GM18858 (cell line): ENCODE measurements at regions not wholly inside any gene's neighbourhood (a gene's known extent, or its start where the extent isn't known, plus 50 kb on each side); places are given as distances from the start of the nearest gene placed in this dataset.
"Not testable (repeated sequence)": the region's sequence is repeated elsewhere in the genome, so short reads cannot be mapped to it uniquely, and the experiment has no call there.

Source experiments
- ATAC-seq: cut with Tn5 transposase; IDR thresholded peaks from one replicate; pipeline ENCODE4 v1.9.1; 2021; ENCODE audit not compliant: unreplicated experiment

GRCh38 chr13:23098161-23098907 is 82.4 kb upstream of the SGCG start:
- ATAC-seq = no peak

GRCh38 chr13:23105051-23105450 is 75.7 kb upstream of the SGCG start:
- no peak for ATAC-seq

- ATAC-seq = no peak
Measured at GRCh38 chr13:23107665-23108064, 73.1 kb upstream of the SGCG start.

- no peak for ATAC-seq
Measured at GRCh38 chr13:23119131-23119530, 61.6 kb upstream of the SGCG start.

- not testable (repeated sequence) for ATAC-seq
Measured at GRCh38 chr13:23127540-23127939, 53.2 kb upstream of the SGCG start.

GRCh38 chr13:23129331-23129730 is 51.4 kb upstream of the SGCG start:
- ATAC-seq = no peak
